Endothelial cell of umbilical vein (primary cell): ENCODE measurements at regions not wholly inside any gene's neighbourhood (a gene's known extent, or its start where the extent isn't known, plus 50 kb on each side); places are given as distances from the start of the nearest gene placed in this dataset.

Experiments used
- BruUV-seq: library from RNA; stranded (reverse); fragments of 400-500 nt; replicated peaks from 2 replicates; lab custom pipeline; 2021; lab: Mats Ljungman, UMichigan
- CTCF ChIA-PET: fragments of 300-600, 350-600 bp; sonication (Branson Sonifier 250); formaldehyde crosslinking; loops from one replicate; lab custom pipeline; 2021; ENCODE audit warnings: antibody characterized with exemption, inconsistent platforms; lab: Charles Lee
- POLR2A ChIA-PET: fragments of 300-600, 350-600 bp; sonication (Branson Sonifier 250); formaldehyde crosslinking; loops from one replicate; lab custom pipeline; 2021; ENCODE audit warnings: antibody characterized with exemption, inconsistent platforms; lab: Charles Lee
- DNase-seq: peaks from one replicate; pipeline ENCODE4 v3.0.0-alpha.2; 2011; ENCODE audit warnings: low read depth, low spot score
- FAIRE-seq: peaks from 2 replicates; lab custom pipeline; 2011; peaks lifted over from hg19 to GRCh38; lab: Jason Lieb, UNC
- H2AFZ ChIP-seq: 2 replicates; pipeline ENCODE4 v1.6.0; 2012; ENCODE audit warnings: low read depth, low read length, control low read depth, inconsistent platforms
- H3K27ac ChIP-seq: 2 replicates; pipeline ENCODE4 v1.5.1; 2011; ENCODE audit warnings: low read depth, mild to moderate bottlenecking, control low read depth, low read length, moderate library complexity; ENCODE audit not compliant: insufficient read depth
- H3K27me3 ChIP-seq, 2 experiments: 2 replicates each; pipeline versions ENCODE4 v1.6.0 to v1.6.1; 2011; ENCODE audit warnings: low read length in 2 of 2, mixed read lengths in 1 of 2; ENCODE audit not compliant: control insufficient read depth in 2 of 2, insufficient read depth in 2 of 2
- H3K36me3 ChIP-seq, 2 experiments: 2 replicates in 1 of 2; 3 replicates in 1 of 2; pipeline ENCODE4 v1.5.1; 2011; ENCODE audit warnings: low read length in 2 of 2, mild to moderate bottlenecking in 1 of 2, moderate library complexity in 1 of 2; ENCODE audit not compliant: control insufficient read depth in 2 of 2, insufficient read depth in 2 of 2; ENCODE audit errors: extremely low read depth in 1 of 2
- H3K4me1 ChIP-seq: 3 replicates; pipeline ENCODE4 v1.5.1; 2011; ENCODE audit warnings: mild to moderate bottlenecking, low read length; ENCODE audit not compliant: control insufficient read depth, insufficient read depth; ENCODE audit errors: extremely low read depth
- H3K4me2 ChIP-seq: 2 replicates; pipeline ENCODE4 v1.6.1; 2011; ENCODE audit warnings: low read length, control low read depth, mixed read lengths; ENCODE audit not compliant: insufficient read depth
- H3K4me3 ChIP-seq, 3 experiments: fragments of 200-600 bp in 1 of 3; sonication (generic), shearing (Covaris generic) in 1 of 3; replicated peaks in 1 of 3; 2 replicates each; pipeline ENCODE4 v1.5.1; 2011 to 2016; ENCODE audit warnings: control low read depth in 3 of 3, low read length in 3 of 3, mild to moderate bottlenecking in 2 of 3, inconsistent platforms in 1 of 3, low read depth in 1 of 3, moderate library complexity in 1 of 3; ENCODE audit not compliant: insufficient read depth in 1 of 3
- H3K79me2 ChIP-seq: 2 replicates; pipeline ENCODE4 v1.6.0; 2012; ENCODE audit warnings: low read length, inconsistent platforms; ENCODE audit not compliant: control insufficient read depth, insufficient read depth
- H3K9ac ChIP-seq: replicated peaks from 2 replicates; pipeline ENCODE3; 2011; ENCODE audit warnings: low read length, control low read depth; ENCODE audit not compliant: insufficient read depth; ENCODE audit errors: extremely low read depth
- H3K9me1 ChIP-seq: replicated peaks from 3 replicates; pipeline ENCODE4 v1.6.0; 2011; ENCODE audit warnings: mild to moderate bottlenecking, low read length; ENCODE audit not compliant: control insufficient read depth, insufficient read depth; ENCODE audit errors: extremely low read depth
- H3K9me3 ChIP-seq: replicated peaks from 2 replicates; pipeline ENCODE4 v1.5.1; 2012; ENCODE audit warnings: low read length, inconsistent platforms; ENCODE audit not compliant: control insufficient read depth, insufficient read depth
- H4K20me1 ChIP-seq: replicated peaks from 2 replicates; pipeline ENCODE3; 2011; ENCODE audit warnings: mild to moderate bottlenecking, low read length; ENCODE audit not compliant: control insufficient read depth, insufficient read depth; ENCODE audit errors: extremely low read depth
- CTCF ChIP-seq, 2 donors: IDR thresholded peaks; 1 replicate in 1 of 2; 2 replicates in 1 of 2; pipeline ENCODE4 v1.5.1; 2011; ENCODE audit warnings: low read length in 2 of 2, mild to moderate bottlenecking in 2 of 2, moderate library complexity in 2 of 2, control low read depth in 1 of 2, inconsistent platforms in 1 of 2, low read depth in 1 of 2; ENCODE audit not compliant: insufficient read depth in 1 of 2; ENCODE audit errors: extremely low read depth in 1 of 2
- EZH2 ChIP-seq: IDR thresholded peaks from 2 replicates; pipeline ENCODE4 v1.6.1; 2012; ENCODE audit warnings: borderline replicate concordance, low read depth, mild to moderate bottlenecking, moderate library complexity, low read length, inconsistent platforms; ENCODE audit not compliant: severe bottlenecking
- FOS ChIP-seq: IDR thresholded peaks from 2 replicates; pipeline ENCODE4 v1.6.1; 2011; ENCODE audit warnings: mild to moderate bottlenecking, low read length, moderate library complexity, borderline replicate concordance; ENCODE audit not compliant: insufficient read depth
- GATA2 ChIP-seq: IDR thresholded peaks from 2 replicates; pipeline ENCODE4 v1.7.0; 2011; ENCODE audit warnings: low read depth, mild to moderate bottlenecking, moderate library complexity, mixed read lengths, low read length; ENCODE audit not compliant: insufficient read length, insufficient read depth
- JUN ChIP-seq: IDR thresholded peaks from 2 replicates; pipeline ENCODE4 v1.6.1; 2011; ENCODE audit warnings: borderline replicate concordance, low read depth; ENCODE audit not compliant: insufficient read length, insufficient read depth
- MAX ChIP-seq: IDR thresholded peaks from 2 replicates; pipeline ENCODE4 v1.6.1; 2011; ENCODE audit not compliant: insufficient read depth, insufficient read length
- MYC ChIP-seq: IDR thresholded peaks from one replicate; pipeline ENCODE4 v1.6.1; 2011; ENCODE audit warnings: mild to moderate bottlenecking, low read depth, low read length
- POLR2A ChIP-seq: IDR thresholded peaks from 2 replicates; pipeline ENCODE4 v1.6.1; 2012; ENCODE audit warnings: low read depth, mild to moderate bottlenecking, control low read depth, low read length
- POLR2AphosphoS5 ChIP-seq: IDR thresholded peaks from 2 replicates; pipeline ENCODE4 v1.6.1; 2012; ENCODE audit warnings: low read depth, mild to moderate bottlenecking, control low read depth, low read length, moderate library complexity; ENCODE audit not compliant: insufficient read depth
- dilution Hi-C: fragments of 300-500 bp; cut with MboI; formaldehyde crosslinking; loops from one replicate; pipeline ENCODE4 v1.15.0; 2019; ENCODE audit warnings: low sequenced_read_pairs; ENCODE audit not compliant: extremely low pct_ligation_motif_present
- intact Hi-C: fragments of 100-400 bp; cut with micrococcal nuclease; formaldehyde crosslinking; loops from one replicate; pipeline ENCODE4 v1.10.0; 2022

GRCh38 chr7:85469446-85470010, 282.7 kb upstream of the SEMA3D start:
- no peak overlapping the region for H3K4me2 ChIP-seq
- H3K9me1 ChIP-seq: no peaks in the 10 kb centered on the region
- TF ChIP-seq CTCF (IDR thresholded peaks at IDR 0.05; ENCODE audit: extremely low read depth in 1 of 2, insufficient read depth in 1 of 2, low read depth in 1 of 2, low read length in 2 of 2) (no peak), POLR2AphosphoS5 (no peak), POLR2A (no peak), JUN (no peak), FOS (no peak), MYC (no peak), GATA2 (no peak), EZH2 (no peak), MAX (no peak)
- no peaks in the 10 kb centered on the region for H3K79me2 ChIP-seq
- intact Hi-C loops: loop anchor here (10.0 kb wide), 2 partner anchors 1495 to 1535 kb away; no protein-coding TSS in a partner anchor
- no peaks in the 10 kb centered on the region for H3K4me1 ChIP-seq
- H4K20me1 ChIP-seq: no peaks in the 10 kb centered on the region
- ChIA-PET POLR2A (no interaction called here), CTCF (interaction anchor here (1.0 to 3.4 kb wide), 4 partner anchors 8 to 439 kb away, joined by 3 to 10 read pairs (median 5); no protein-coding TSS in a partner anchor)
- H3K9me3 ChIP-seq: no peaks in the 10 kb centered on the region
- no peak overlapping the region for H3K4me3 ChIP-seq
- no peak overlapping the region for H3K9ac ChIP-seq
- dilution Hi-C loops: no loop called here
- FAIRE-seq (no peak), DNase-seq (no peak)
- no peaks in the 10 kb centered on the region for H3K27me3 ChIP-seq
- no peak overlapping the region for H3K27ac ChIP-seq
- H3K36me3 ChIP-seq: no peaks in the 10 kb centered on the region
- H2AFZ ChIP-seq: no peak overlapping the region
- no TSS peak for BruUV-seq
